HG02610 (cell line): ENCODE measurements at regions not wholly inside any gene's neighbourhood (a gene's known extent, or its start where the extent isn't known, plus 50 kb on each side); places are given as distances from the start of the nearest gene placed in this dataset.

Source experiments
- ATAC-seq: cut with Tn5 transposase; IDR thresholded peaks from one replicate; pipeline ENCODE4 v1.9.1; 2021; ENCODE audit warnings: mild to moderate bottlenecking, moderate library complexity; ENCODE audit not compliant: unreplicated experiment

GRCh38 chr17:15177343-15177742 is 87.8 kb downstream of the PMP22 start:
- no peak for ATAC-seq

DNA sequence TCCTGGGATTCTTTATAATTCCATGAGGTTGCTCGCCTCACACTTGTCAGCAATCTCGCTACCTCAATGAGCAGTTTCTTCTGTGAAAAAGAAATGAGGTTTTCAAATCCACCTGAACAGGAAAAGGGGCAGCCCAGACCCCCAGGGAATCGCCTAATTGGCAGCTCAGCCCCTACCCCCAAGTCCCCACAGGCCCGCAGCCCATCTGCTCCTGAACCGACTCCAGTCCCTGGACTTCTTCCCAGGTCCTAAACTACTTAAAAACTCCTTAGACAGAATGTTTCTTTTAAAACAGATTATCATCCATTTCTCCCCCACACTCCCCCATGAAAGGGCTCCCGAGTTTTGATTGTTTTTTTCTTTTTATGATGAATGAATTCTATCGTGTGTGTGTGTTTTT is 89.8 kb downstream of the PMP22 start:
- ATAC-seq, result no peak

GRCh38 chr17:15171167-15172047 is 93.7 kb downstream of the PMP22 start:
- no peak for ATAC-seq

DNA sequence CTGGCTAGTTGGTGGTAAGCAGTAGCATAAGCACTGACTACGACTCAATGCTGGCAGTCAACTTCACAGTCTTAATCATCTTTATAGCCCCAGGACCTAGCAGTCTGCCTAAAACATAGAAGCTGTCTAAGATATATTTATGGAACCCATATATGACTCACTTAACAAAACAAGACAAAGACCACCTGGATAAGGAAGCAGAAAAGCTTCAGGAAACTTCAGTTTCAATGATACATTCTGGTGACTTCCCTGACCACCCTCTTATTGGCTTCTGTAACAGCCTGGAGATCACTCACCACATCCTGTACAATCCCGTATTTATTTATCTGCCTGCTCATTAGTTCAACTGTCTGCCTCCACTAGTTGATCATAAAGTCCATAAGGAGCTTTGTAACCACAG is 95.5 kb downstream of the PMP22 start:
- no peak for ATAC-seq

DNA sequence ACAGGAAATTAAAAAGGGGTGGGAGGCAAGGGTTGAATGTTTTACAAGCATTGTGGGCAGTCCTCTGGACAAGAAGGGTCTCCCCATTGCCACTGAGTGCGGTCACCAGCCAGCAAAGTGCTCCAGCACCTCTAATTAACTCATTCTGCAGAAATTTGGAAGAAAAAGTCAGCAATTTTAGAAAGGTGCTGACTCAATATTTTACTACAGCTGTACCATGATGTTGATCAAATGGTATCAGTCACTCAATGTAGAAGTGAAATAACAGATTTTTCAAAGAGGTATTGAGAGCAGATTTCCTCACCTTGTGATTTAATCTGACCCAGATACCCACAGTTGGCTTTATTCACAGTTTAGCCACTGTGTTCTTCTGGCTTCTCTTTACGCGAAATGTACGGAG is 96.7 kb downstream of the PMP22 start:
- no peak for ATAC-seq

DNA sequence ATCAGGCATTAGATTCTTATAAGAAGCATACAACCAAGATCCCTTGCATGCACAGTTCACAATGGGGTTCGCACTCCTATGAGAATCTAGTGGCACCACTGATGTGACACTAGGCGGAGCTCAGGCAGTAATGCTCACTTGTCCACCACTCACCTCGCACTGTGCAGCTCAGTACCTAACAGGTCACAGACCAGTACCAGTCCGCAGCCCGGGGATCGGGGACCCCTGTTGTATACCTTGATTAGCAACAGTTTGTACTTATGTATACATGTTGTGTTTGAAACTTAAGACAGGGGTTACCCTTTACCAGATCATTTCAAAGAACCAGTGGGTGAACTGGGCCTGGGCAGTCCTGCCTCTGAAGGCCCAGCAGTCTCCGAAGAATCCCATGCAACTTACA is 103.7 kb downstream of the PMP22 start:
- ATAC-seq, result no peak

- ATAC-seq, result no peak
These were observed 108.1 kb downstream of the PMP22 start for GRCh38 chr17:15157051-15157450.

DNA sequence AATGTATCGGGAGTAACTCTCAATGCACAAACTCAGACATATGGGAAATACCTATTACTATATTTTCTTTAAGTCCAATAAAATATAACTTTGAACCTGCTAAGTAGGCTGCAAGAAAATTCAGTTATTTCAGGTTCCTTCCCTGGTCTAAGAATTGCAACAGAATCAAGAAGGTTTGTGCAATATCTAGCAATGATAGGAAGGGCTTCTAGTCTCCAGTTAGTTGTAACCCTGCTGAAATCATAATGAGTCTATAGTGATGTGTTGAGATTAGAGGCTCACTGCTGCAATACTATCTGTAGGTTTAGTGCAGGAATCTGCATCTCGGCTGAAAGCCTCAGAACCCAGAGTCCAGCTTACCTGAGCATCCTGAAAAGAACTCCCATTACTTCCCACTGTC is 110.5 kb downstream of the PMP22 start:
- ATAC-seq, result no peak

GRCh38 chr17:15145621-15146020 is 119.5 kb downstream of the PMP22 start:
- ATAC-seq, result no peak

DNA sequence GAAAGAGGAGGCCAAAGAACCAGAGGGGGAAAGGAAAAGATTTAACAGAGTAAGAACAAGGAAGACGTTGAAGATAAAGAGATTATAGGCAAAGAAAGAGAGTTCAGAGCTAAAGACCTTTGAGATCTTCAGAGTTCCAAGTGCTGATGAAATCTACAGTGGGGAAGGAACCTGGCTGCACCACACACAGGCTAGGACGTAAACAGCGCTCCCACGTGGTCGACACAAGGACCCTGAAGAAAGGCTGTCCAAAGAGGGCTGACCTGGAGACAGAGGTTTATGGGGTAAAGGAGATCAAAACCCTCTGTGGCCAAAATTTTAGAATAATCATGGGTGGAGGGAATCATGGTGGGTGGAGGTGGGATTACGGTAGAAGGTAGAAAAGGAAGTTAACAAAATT is 121.6 kb downstream of the PMP22 start:
- no peak for ATAC-seq

- no peak for ATAC-seq
These were observed 130.8 kb downstream of the PMP22 start for GRCh38 chr17:15134363-15134762.

GRCh38 chr17:15133826-15134225 is 131.3 kb downstream of the PMP22 start:
- no peak for ATAC-seq

GRCh38 chr17:15133143-15133542 is 132.0 kb downstream of the PMP22 start:
- no peak for ATAC-seq

GRCh38 chr17:15130426-15130825 is 134.7 kb downstream of the PMP22 start:
- no peak for ATAC-seq

DNA sequence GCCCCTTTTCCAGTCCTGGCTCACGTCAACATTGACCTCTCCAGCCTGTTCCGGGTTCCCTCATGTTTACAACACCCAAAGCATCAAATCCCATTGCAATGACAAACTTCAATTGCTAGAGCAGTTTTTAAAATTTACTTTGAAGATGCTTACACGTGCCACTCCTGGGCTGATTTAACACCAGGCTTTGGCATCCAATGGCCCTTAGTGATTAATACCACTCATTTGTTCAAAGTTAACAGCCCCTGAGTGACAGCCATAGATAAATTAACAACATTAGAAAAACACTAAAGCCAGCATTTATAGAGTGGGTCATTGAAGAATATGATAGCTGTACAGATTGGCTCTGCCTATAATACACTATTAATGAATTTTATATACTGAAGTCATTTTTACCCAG is 135.1 kb downstream of the PMP22 start:
- no peak for ATAC-seq

DNA sequence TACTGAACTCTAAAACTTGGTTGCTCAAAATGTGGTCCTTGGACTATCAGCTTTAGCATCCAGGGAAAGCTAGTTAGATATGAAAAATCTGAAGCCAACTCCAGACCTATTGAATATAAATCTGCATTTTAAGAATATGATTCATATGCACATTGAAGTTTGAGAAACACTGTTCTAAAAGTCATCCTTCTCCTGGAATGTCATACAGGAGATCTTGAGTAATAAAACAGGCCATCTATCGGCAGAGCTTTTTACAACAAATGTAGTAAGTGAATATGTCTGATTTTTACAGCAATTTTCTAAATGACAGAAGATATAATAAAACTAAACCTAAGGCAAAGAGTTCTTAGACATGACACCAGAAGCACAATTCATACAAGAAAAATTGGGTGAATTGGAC is 140.4 kb downstream of the PMP22 start:
- ATAC-seq, result no peak

DNA sequence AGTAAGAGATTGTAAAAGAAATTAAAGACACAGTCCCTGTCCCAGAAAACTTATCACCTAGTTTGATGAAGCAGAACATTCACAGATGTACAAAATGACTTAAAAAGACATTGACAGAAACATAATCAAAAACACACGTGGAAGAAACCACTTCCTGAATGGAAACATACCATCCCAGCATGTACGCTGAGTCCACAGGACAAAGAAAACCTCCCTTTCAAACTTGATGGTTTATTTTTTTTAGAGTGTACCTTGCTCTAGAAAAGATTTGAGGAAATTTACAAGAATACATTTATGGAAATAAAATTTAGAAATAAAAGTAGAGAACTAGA is 140.9 kb downstream of the PMP22 start:
- ATAC-seq, result no peak

- ATAC-seq, result no peak
These were observed 141.4 kb downstream of the PMP22 start for GRCh38 chr17:15123593-15124263.

GRCh38 chr17:15122857-15123256 is 142.3 kb downstream of the PMP22 start:
- no peak for ATAC-seq

- ATAC-seq, result no peak
These were observed 143.7 kb downstream of the PMP22 start for GRCh38 chr17:15121426-15121825.

DNA sequence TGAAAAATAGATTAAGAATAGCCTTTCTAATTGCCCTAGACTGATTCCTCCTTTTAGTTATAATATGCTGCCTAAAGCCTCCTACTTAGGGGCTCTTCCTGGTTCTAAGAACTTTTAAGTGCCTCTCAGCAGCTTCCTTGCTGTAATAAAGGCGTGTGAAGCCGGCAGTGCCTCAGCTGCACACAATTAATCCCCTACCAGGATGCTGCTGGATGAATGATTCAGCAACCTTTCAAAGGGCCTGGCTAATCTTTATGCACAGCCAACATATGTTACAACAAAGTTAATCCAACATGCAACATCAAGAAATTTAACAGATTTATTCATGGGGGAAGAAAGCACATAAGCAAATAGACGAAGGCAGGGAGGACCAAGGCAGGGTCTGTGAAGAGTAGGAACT is 145.2 kb downstream of the PMP22 start:
- no peak for ATAC-seq

GRCh38 chr17:15117239-15117638 is 147.9 kb downstream of the PMP22 start:
- ATAC-seq, result no peak
